Esophagus squamous epithelium (tissue), 5 donors: ENCODE measurements at regions not wholly inside any gene's neighbourhood (a gene's known extent, or its start where the extent isn't known, plus 50 kb on each side); places are given as distances from the start of the nearest gene placed in this dataset.

Experiments
- DNase-seq: peaks from one replicate; lab custom pipeline; 2025; lab: John Stamatoyannopoulos, UW
- H3K27ac ChIP-seq, 4 donors: fragments of 200-600 bp; sonication (generic); one replicate each; pipeline ENCODE4 v1.5.1; 2016 to 2019; ENCODE audit warnings: mild to moderate bottlenecking in 1 of 4
- H3K27me3 ChIP-seq, 4 donors: fragments of 200-600 bp; sonication (generic); 1 replicate in 3 of 4; 2 replicates in 1 of 4; pipeline versions ENCODE4 v1.5.1 to v1.6.0; 2017 to 2021; ENCODE audit warnings: antibody characterized with exemption in 1 of 4
- H3K36me3 ChIP-seq, 3 donors: fragments of 200-600 bp; sonication (generic); one replicate each; pipeline ENCODE4 v1.5.1; 2016 to 2019
- H3K4me1 ChIP-seq, 3 donors: fragments of 200-600 bp; sonication (generic); one replicate each; pipeline ENCODE4 v1.5.1; 2017 to 2019
- H3K4me3 ChIP-seq, 4 donors: fragments of 200-600 bp; sonication (generic); 1 replicate in 3 of 4; 2 replicates in 1 of 4; pipeline ENCODE4 v1.5.1; 2016 to 2019; ENCODE audit warnings: mild to moderate bottlenecking in 2 of 4, moderate library complexity in 1 of 4
- H3K9me3 ChIP-seq, 3 donors: fragments of 200-600 bp; sonication (generic); one replicate each; pipeline ENCODE4 v1.5.1; 2016 to 2019
- POLR2A ChIP-seq, 4 donors: fragments of 450-650 bp; IDR thresholded peaks; one replicate each; pipeline ENCODE4 v1.6.1; 2017; ENCODE audit warnings: antibody characterized with exemption in 4 of 4, mild to moderate bottlenecking in 4 of 4, moderate library complexity in 3 of 4
- WGBS, 2 donors: methylation state at CpG; one replicate each; pipeline ENCODE4 v1.1.5; 2018; 5-methylcytosine and 5-hydroxymethylcytosine counted together
- intact Hi-C: fragments of 100-400 bp; cut with DNase I; formaldehyde crosslinking; loops from one replicate; pipeline ENCODE4 v1.15.0; 2022
- TF ChIP-seq, protein P1 (sequence below), 6 experiments: fragments of 450-650 bp in 4 of 6; fragments of 200-600 bp in 2 of 6; sonication (generic) in 2 of 6; IDR thresholded peaks; one replicate each; pipeline ENCODE4 v1.5.1; 2016 to 2019; ENCODE audit warnings: antibody characterized with exemption in 6 of 6, mild to moderate bottlenecking in 4 of 6, moderate library complexity in 4 of 6
- donor health status: DM: yes; HTN: yes; CAD: no.

DNA sequence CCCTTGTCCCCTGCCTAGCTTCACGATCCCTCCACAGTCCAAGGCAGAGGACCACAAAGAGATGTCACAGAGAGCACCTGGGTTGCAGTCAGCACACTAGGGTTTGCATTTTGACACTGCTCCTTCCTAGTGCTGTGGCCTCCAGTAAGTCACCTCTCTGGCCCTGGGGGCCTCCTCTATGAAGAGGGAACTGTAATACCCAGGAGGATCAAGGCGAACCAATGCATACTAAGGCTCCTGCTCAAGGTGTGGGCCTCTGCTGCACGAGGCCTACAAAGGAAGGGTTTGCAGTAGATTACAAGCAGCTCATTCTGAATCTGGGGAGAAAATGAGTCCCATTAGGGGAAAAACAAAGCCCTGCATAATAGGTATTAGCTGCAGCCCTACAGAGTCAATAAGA is 72.3 kb upstream of the FZD7 start:
- Histone ChIP-seq H3K4me3 (no peak overlapping the region), H3K9me3 (no peaks in the 10 kb centered on the region), H3K27ac (no peak overlapping the region), H3K36me3 (no peaks in the 10 kb centered on the region), H3K4me1 (peaks cover 0 to 1% (median 0%) of the 10 kb centered on the region in 3 donors), H3K27me3 (no peaks in the 10 kb centered on the region)
- intact Hi-C loops, result no loop called here
- 67 to 100% methylated on average over 1 to 3 of the region's 3 CpGs for WGBS, 2 donors
- TF ChIP-seq, protein P1, sequence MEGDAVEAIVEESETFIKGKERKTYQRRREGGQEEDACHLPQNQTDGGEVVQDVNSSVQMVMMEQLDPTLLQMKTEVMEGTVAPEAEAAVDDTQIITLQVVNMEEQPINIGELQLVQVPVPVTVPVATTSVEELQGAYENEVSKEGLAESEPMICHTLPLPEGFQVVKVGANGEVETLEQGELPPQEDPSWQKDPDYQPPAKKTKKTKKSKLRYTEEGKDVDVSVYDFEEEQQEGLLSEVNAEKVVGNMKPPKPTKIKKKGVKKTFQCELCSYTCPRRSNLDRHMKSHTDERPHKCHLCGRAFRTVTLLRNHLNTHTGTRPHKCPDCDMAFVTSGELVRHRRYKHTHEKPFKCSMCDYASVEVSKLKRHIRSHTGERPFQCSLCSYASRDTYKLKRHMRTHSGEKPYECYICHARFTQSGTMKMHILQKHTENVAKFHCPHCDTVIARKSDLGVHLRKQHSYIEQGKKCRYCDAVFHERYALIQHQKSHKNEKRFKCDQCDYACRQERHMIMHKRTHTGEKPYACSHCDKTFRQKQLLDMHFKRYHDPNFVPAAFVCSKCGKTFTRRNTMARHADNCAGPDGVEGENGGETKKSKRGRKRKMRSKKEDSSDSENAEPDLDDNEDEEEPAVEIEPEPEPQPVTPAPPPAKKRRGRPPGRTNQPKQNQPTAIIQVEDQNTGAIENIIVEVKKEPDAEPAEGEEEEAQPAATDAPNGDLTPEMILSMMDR (IDR thresholded peaks at IDR 0.05), result no peak
- TF ChIP-seq POLR2A (IDR thresholded peaks at IDR 0.05), result no peak
- DNase-seq, result no peak

DNA sequence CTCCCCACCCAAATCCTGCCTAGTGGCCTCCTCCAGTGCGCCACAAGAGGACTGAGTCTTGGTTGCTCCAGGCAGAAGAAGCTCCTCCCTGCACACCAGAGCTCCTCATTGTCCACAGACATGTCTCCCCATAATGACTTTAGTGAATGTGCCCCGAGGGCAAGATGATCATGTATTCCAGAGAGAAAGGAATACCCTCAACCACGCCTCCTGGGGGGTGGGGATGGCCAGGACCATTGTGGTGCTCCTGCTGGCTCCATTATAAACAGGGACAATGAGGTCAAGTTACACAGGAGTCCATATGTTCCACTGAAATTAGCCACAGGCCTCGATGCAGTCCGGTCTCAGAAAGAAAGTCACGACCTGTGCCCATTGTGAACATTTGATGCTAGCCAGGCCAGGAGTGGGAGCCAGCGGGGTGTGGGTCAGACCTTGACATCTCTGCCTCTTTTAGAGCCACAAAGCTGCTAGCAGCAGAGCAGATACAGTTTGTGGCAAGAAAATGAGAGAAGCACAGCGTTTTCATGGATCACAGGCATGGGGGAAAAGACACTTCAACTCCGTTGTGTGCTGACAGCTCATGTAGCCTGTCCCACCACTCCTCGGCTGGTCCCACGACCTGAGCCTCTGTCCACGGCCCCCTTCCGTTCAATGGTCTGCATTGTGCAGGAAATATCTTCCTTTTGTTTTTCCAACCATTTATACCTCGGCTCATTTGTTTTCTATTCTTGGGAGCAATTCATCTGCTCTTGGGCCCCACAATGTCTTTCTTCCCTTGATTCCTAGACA is 70.7 kb upstream of the FZD7 start:
- 72 to 87% methylated on average over 8 to 14 of the region's 14 CpGs for WGBS, 2 donors
- TF ChIP-seq, protein P1 (IDR thresholded peaks at IDR 0.05), result no peak
- TF ChIP-seq POLR2A (IDR thresholded peaks at IDR 0.05), result no peak

DNA sequence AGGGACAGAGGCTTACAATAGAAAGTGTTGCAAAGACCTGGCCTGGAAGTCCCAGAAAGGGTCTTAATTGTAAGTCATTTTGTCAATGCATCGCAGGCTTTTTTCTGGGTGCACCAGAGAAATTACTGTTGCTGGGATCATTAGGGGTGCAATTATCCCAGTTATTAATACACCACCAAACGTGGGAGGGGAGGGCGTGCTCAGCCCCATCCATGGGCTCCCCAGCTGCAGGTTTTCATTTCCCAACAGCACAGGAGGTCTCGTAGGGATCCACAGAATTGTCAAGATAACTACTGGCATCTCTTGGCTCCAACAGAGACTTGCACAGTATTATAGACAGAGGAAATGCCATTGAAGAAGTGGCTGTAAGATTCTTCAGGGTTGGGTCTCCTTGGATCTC is 69.6 kb upstream of the FZD7 start:
- Histone ChIP-seq H3K27me3 (no peaks in the 10 kb centered on the region), H3K4me1 (no peaks in the 10 kb centered on the region), H3K9me3 (no peaks in the 10 kb centered on the region), H3K27ac (no peak overlapping the region), H3K4me3 (no peak overlapping the region), H3K36me3 (no peaks in the 10 kb centered on the region)
- 86 to 87% methylated on average over 3 to 4 of the region's 4 CpGs for WGBS, 2 donors
- no peak for TF ChIP-seq POLR2A (IDR thresholded peaks at IDR 0.05)
- TF ChIP-seq, protein P1 (IDR thresholded peaks at IDR 0.05), result no peak
- no peak for DNase-seq
- intact Hi-C loops, result no loop called here

More for the DNA sequence above, 70.7 kb upstream of the FZD7 start:
- no peaks in the 10 kb centered on the region for H3K27me3 ChIP-seq
- intact Hi-C loops, result no loop called here
- H3K27ac ChIP-seq, result no peak overlapping the region
- H3K36me3 ChIP-seq, result no peaks in the 10 kb centered on the region
- H3K4me3 ChIP-seq, result no peak overlapping the region
- no peaks in the 10 kb centered on the region for H3K9me3 ChIP-seq
- H3K4me1 ChIP-seq, result no peaks in the 10 kb centered on the region
- no peak for DNase-seq

DNA sequence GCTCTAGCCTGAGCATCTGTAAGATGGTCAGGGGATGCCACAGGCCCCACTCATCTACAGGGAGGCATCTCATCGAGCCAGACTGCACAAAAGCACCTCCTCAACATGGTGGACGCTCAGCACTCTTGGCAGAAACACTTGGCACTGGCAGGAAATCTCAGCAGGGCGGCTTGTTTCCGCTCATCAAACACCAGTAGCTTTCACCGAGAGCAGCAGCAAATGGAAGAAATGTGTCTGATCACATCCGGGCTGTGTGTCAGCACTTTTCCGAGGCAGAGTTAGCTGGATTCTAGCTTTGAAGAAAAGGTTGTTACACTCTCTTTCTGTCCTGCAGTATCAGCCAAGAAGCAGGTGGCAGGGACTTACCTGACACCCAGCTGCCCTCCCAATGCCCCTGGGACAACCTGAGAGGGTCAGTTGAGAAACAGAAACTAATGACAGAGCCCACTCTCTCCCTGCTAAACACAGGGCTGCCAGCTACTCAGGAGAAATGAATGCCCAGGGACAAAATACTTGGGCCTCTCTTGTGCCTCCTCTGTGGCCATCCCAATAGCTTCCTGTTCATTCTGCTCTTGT is 68.9 kb upstream of the FZD7 start:
- Histone ChIP-seq H3K36me3 (no peaks in the 10 kb centered on the region), H3K4me3 (no peak overlapping the region), H3K27ac (no peak overlapping the region), H3K9me3 (no peaks in the 10 kb centered on the region), H3K27me3 (no peaks in the 10 kb centered on the region), H3K4me1 (no peaks in the 10 kb centered on the region)
- no peak for TF ChIP-seq POLR2A (IDR thresholded peaks at IDR 0.05)
- TF ChIP-seq, protein P1 (IDR thresholded peaks at IDR 0.05), result no peak
- intact Hi-C loops, result no loop called here
- 58 to 85% methylated on average over 2 to 4 of the region's 7 CpGs for WGBS, 2 donors
- DNase-seq, result no peak

DNA sequence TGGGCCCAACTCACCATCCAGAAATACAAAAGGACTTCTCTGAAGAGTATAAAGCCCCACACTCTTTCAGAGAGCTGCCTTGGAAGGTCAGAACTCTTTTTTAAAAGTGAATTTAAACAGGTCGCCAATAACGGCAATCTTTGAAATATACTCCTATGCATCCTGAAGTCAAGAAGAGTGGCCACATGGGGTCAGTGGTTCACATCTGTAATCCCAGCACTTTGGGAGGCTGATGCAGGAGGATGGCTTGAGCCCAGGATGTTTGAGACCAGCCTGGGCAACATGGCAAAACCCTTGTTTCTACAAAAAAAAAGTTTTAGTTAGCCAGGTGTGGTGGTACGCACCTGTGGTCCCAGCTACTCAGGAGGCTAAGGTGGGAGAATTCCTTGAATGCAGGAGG is 68.1 kb upstream of the FZD7 start:
- no peaks in the 10 kb centered on the region for H3K36me3 ChIP-seq
- TF ChIP-seq POLR2A (IDR thresholded peaks at IDR 0.05), result no peak
- TF ChIP-seq, protein P1 (IDR thresholded peaks at IDR 0.05), result no peak
- H3K27me3 ChIP-seq, result no peaks in the 10 kb centered on the region
- no peaks in the 10 kb centered on the region for H3K9me3 ChIP-seq
- no peak overlapping the region for H3K27ac ChIP-seq
- DNase-seq, result no peak
- 79 to 94% methylated on average over 3 of the region's 3 CpGs for WGBS, 2 donors
- no peaks in the 10 kb centered on the region for H3K4me1 ChIP-seq
- intact Hi-C loops, result no loop called here
- H3K4me3 ChIP-seq, result no peak overlapping the region
